GM12878 (cell line): ENCODE measurements at regions not wholly inside any gene's neighbourhood (a gene's known extent, or its start where the extent isn't known, plus 50 kb on each side); places are given as distances from the start of the nearest gene placed in this dataset.

Experiments
- ATAC-seq: fragments of 200-7000 bp; cut with Tn5 transposase; 3 replicates; pipeline ENCODE4 v1.9.1; 2020; ENCODE audit warnings: mild to moderate bottlenecking, moderate library complexity
- BruUV-seq: library from RNA; stranded (reverse); fragments of 400-500 nt; replicated peaks from 2 replicates; lab custom pipeline; 2021; lab: Mats Ljungman, UMichigan
- CTCF ChIA-PET: fragments of 300-600 bp; sonication (Branson Sonifier 250); formaldehyde crosslinking; extraction: SDS; loops from one replicate; lab custom pipeline; 2021; ENCODE audit warnings: inconsistent platforms; lab: Yijun Ruan, JAX
- POLR2A ChIA-PET: fragments of 350-600 bp; formaldehyde crosslinking; extraction: SDS; loops from one replicate; lab custom pipeline; 2021; ENCODE audit warnings: inconsistent platforms; lab: Charles Lee
- RAD21 ChIA-PET: fragments of 300-600 bp; sonication (Branson Sonifier 250); formaldehyde crosslinking; loops from one replicate; lab custom pipeline; 2023; ENCODE audit warnings: antibody characterized with exemption; ENCODE audit not compliant: unreplicated experiment; lab: Charles Lee
- SMC1A ChIA-PET: fragments of 300-600 bp; sonication (Branson Sonifier 250); formaldehyde crosslinking; loops from one replicate; lab custom pipeline; 2023; ENCODE audit not compliant: unreplicated experiment, uncharacterized antibody; lab: Charles Lee
- DNase-seq: peaks from one replicate; pipeline ENCODE4 v3.0.0-alpha.2; 2011; ENCODE audit warnings: low read depth, low spot score
- FAIRE-seq: peaks from 3 replicates; lab custom pipeline; 2011; peaks lifted over from hg19 to GRCh38; lab: Jason Lieb, UNC
- H2AFZ ChIP-seq: 2 replicates; pipeline ENCODE4 v1.6.0; 2011; ENCODE audit warnings: low read depth, low read length, control low read depth; ENCODE audit not compliant: control insufficient read depth
- H3K27ac ChIP-seq: 2 replicates; pipeline ENCODE4 v1.5.1; 2011; ENCODE audit warnings: control low read depth; ENCODE audit not compliant: control insufficient read depth, insufficient read depth
- H3K27me3 ChIP-seq, 2 experiments: replicated peaks in 1 of 2; 2 replicates each; pipeline versions ENCODE4 v1.6.0 to v1.6.1; 2011; ENCODE audit warnings: low read length in 1 of 2; ENCODE audit not compliant: control insufficient read depth in 2 of 2, insufficient read depth in 2 of 2
- H3K36me3 ChIP-seq, 2 experiments: 2 replicates each; pipeline ENCODE4 v1.5.1; 2011; ENCODE audit warnings: low read length in 1 of 2; ENCODE audit not compliant: control insufficient read depth in 2 of 2, insufficient read depth in 2 of 2
- H3K4me1 ChIP-seq: 2 replicates; pipeline ENCODE4 v1.6.1; 2011; ENCODE audit warnings: mild to moderate bottlenecking, low read length, moderate library complexity, mixed read lengths; ENCODE audit not compliant: control insufficient read depth, insufficient read depth
- H3K4me2 ChIP-seq: 2 replicates; pipeline ENCODE4 v1.6.0; 2011; ENCODE audit warnings: control low read depth; ENCODE audit not compliant: control insufficient read depth, insufficient read depth
- H3K4me3 ChIP-seq: fragments of 200-600 bp; sonication (generic); 2 replicates; pipeline ENCODE4 v1.5.1; 2016
- H3K79me2 ChIP-seq: 2 replicates; pipeline ENCODE4 v1.6.0; 2011; ENCODE audit warnings: low read length; ENCODE audit not compliant: control insufficient read depth, insufficient read depth
- H3K9ac ChIP-seq: 2 replicates; pipeline ENCODE4 v1.8.0; 2011; ENCODE audit warnings: low read length, control low read depth, mixed read lengths; ENCODE audit not compliant: control insufficient read depth, insufficient read depth
- H3K9me3 ChIP-seq: replicated peaks from 3 replicates; pipeline ENCODE4 v1.5.1; 2011; ENCODE audit warnings: mild to moderate bottlenecking, low read length; ENCODE audit not compliant: control insufficient read depth, insufficient read depth
- H4K20me1 ChIP-seq: 2 replicates; pipeline ENCODE4 v1.6.0; 2011; ENCODE audit not compliant: control insufficient read depth, insufficient read depth
- ATF3 ChIP-seq: IDR thresholded peaks from 2 replicates; pipeline ENCODE4 v1.6.1; 2011; ENCODE audit warnings: low read depth, mild to moderate bottlenecking, low read length, moderate library complexity, borderline replicate concordance; ENCODE audit errors: extremely low read depth
- BRCA1 ChIP-seq: IDR thresholded peaks from 2 replicates; pipeline ENCODE4 v1.6.1; 2011; ENCODE audit warnings: low read depth, low read length, improper control_type of control experiment
- EGR1 ChIP-seq, 2 experiments: IDR thresholded peaks; 1 replicate in 1 of 2; 2 replicates in 1 of 2; pipeline ENCODE4 v1.6.1; 2011 to 2012; ENCODE audit warnings: low read depth in 2 of 2, low read length in 2 of 2, borderline replicate concordance in 1 of 2, mild to moderate bottlenecking in 1 of 2, moderate library complexity in 1 of 2
- EP300 ChIP-seq, 2 experiments: fragments of 150-350 bp in 1 of 2; IDR thresholded peaks; 2 replicates each; pipeline ENCODE4 v1.6.1; 2011 to 2012; ENCODE audit warnings: low read depth in 2 of 2, low read length in 2 of 2, borderline replicate concordance in 1 of 2, improper control_type of control experiment in 1 of 2, inconsistent platforms in 1 of 2; ENCODE audit not compliant: control insufficient read depth in 1 of 2
- ETV6 ChIP-seq, 2 experiments: fragments of 450-650 bp in 1 of 2; IDR thresholded peaks in 1 of 2; conservative IDR thresholded peaks in 1 of 2; 2 replicates each; pipeline ENCODE4 v1.6.1; 2014; ENCODE audit warnings: antibody characterized with exemption in 1 of 2, borderline replicate concordance in 1 of 2, low read depth in 1 of 2, mild to moderate bottlenecking in 1 of 2, moderate library complexity in 1 of 2
- EZH2 ChIP-seq: IDR thresholded peaks from 2 replicates; pipeline ENCODE4 v1.6.1; 2012; ENCODE audit warnings: low read depth, mild to moderate bottlenecking, control low read depth, inconsistent platforms, low read length, borderline replicate concordance; ENCODE audit not compliant: control insufficient read depth
- IRF3 ChIP-seq: fragments of 450-650 bp; IDR thresholded peaks from 2 replicates; pipeline ENCODE4 v1.6.1; 2014; ENCODE audit warnings: mild to moderate bottlenecking
- MXI1 ChIP-seq: fragments of 150-350 bp; IDR thresholded peaks from 2 replicates; pipeline ENCODE4 v1.6.1; 2011; ENCODE audit warnings: low read depth, mild to moderate bottlenecking, inconsistent platforms, low read length, improper control_type of control experiment
- SIX5 ChIP-seq: IDR thresholded peaks from 2 replicates; pipeline ENCODE4 v1.6.1; 2011; ENCODE audit warnings: mild to moderate bottlenecking, low read depth, low read length, moderate library complexity; ENCODE audit not compliant: severe bottlenecking
- SPI1 ChIP-seq: IDR thresholded peaks from 2 replicates; pipeline ENCODE4 v1.6.1; 2011; ENCODE audit warnings: low read depth, mild to moderate bottlenecking, low read length, moderate library complexity, borderline replicate concordance; ENCODE audit not compliant: insufficient read depth
- WRNIP1 ChIP-seq: IDR thresholded peaks from 2 replicates; pipeline ENCODE4 v1.6.1; 2011; ENCODE audit warnings: low read depth, low read length, improper control_type of control experiment, borderline replicate concordance
- YBX1 ChIP-seq: fragments of 450-650 bp; IDR thresholded peaks from 2 replicates; pipeline ENCODE4 v1.6.1; 2016; ENCODE audit warnings: antibody characterized with exemption
- ZNF622 ChIP-seq: fragments of 450-650 bp; IDR thresholded peaks from 2 replicates; pipeline ENCODE4 v1.6.1; 2017; ENCODE audit warnings: mild to moderate bottlenecking, inconsistent platforms
- ZSCAN29 ChIP-seq: fragments of 450-650 bp; IDR thresholded peaks from 2 replicates; pipeline ENCODE4 v1.6.1; 2017; ENCODE audit warnings: mild to moderate bottlenecking, moderate library complexity
- WGBS: methylation state at CpG from one replicate; pipeline ENCODE4 v1.1.6; 2016; ENCODE audit warnings: low lambda C conversion rate; ENCODE audit not compliant: insufficient replicate concordance, insufficient coverage; ENCODE audit errors: missing lambda C conversion rate; 5-methylcytosine and 5-hydroxymethylcytosine counted together
- in situ Hi-C: fragments of 300-500 bp; cut with MboI; formaldehyde crosslinking; loops from 9 replicates; pipeline ENCODE4 v1.14.3; 2018; ENCODE audit warnings: mixed read lengths
- intact Hi-C: fragments of 100-400 bp; cut with micrococcal nuclease; formaldehyde crosslinking; loops from one replicate; pipeline ENCODE4 v1.14.2; 2022; ENCODE audit not compliant: unreplicated experiment
- TF ChIP-seq, protein P1 (sequence below), 3 experiments: IDR thresholded peaks in 2 of 3; conservative IDR thresholded peaks in 1 of 3; 2 replicates each; pipeline ENCODE4 v1.5.1; 2011; ENCODE audit warnings: low read depth in 3 of 3, low read length in 3 of 3, mild to moderate bottlenecking in 3 of 3, control low read depth in 2 of 3, moderate library complexity in 2 of 3, inconsistent platforms in 1 of 3, mixed read lengths in 1 of 3; ENCODE audit not compliant: control insufficient read depth in 2 of 3, insufficient read depth in 1 of 3; ENCODE audit errors: extremely low read depth in 1 of 3
- TF ChIP-seq, protein P2 (sequence below): IDR thresholded peaks from 2 replicates; pipeline ENCODE4 v1.6.1; 2012; ENCODE audit warnings: low read depth, low read length, improper control_type of control experiment

GRCh38 chr14:46325777-46326176 lies 325.8 kb downstream of the RPL10L start (continued):
- TF ChIP-seq EP300 (IDR thresholded peaks at IDR 0.05; ENCODE audit: borderline replicate concordance in 1 of 2, control insufficient read depth in 1 of 2, low read depth in 2 of 2, low read length in 2 of 2) (no peak), ETV6 (conservative IDR thresholded peaks at IDR 0.05 in 1 of 2, IDR thresholded peaks at IDR 0.05 in 1 of 2; ENCODE audit: borderline replicate concordance in 1 of 2, low read depth in 1 of 2) (no peak), IRF3 (no peak)
- TF ChIP-seq, all 136 proteins: peak for 0

- ChIA-PET RAD21 (interaction anchor here (0.8 kb wide), 1 partner anchor 22 kb away, joined by 3 read pairs; no protein-coding TSS in a partner anchor), CTCF (interaction anchor here (0.7 to 3.0 kb wide), 4 partner anchors 11 to 89 kb away, joined by 3 to 7 read pairs (median 4); no protein-coding TSS in a partner anchor), POLR2A (no interaction called here), SMC1A (interaction anchor here (0.8 to 2.0 kb wide), 5 partner anchors 9 to 66 kb away, joined by 4 to 9 read pairs (median 5); no protein-coding TSS in a partner anchor)
- Histone ChIP-seq H3K9ac (no peak overlapping the region), H3K4me2 (no peak overlapping the region), H3K79me2 (no peaks in the 10 kb centered on the region), H3K27ac (no peak overlapping the region), H3K27me3 (no peaks in the 10 kb centered on the region), H3K9me3 (no peaks in the 10 kb centered on the region), H3K4me1 (no peaks in the 10 kb centered on the region), H4K20me1 (no peaks in the 10 kb centered on the region), H2AFZ (no peak overlapping the region), H3K4me3 (no peak overlapping the region), H3K36me3 (no peaks in the 10 kb centered on the region)
- in situ Hi-C loops, result loop anchor here (25.0 kb wide), 1 partner anchor 888 kb away; no protein-coding TSS in a partner anchor
- FAIRE-seq (no peak), DNase-seq (no peak), ATAC-seq (0 out of 3 replicates have a peak, but pooled peaks have one; percentile 27)
- BruUV-seq, result no TSS peak
- intact Hi-C loops, result no loop called here
- 1% methylated on average over 5 of the region's 5 CpGs for WGBS
- TF ChIP-seq EGR1 (IDR thresholded peaks at IDR 0.05; ENCODE audit: borderline replicate concordance in 1 of 2, low read depth in 2 of 2, low read length in 2 of 2), result no peak
- TF ChIP-seq ATF3, result no peak
- TF ChIP-seq WRNIP1, result no peak
- TF ChIP-seq BRCA1, result no peak
- no peak for TF ChIP-seq YBX1
- no peak for TF ChIP-seq SPI1
- no peak for TF ChIP-seq ZNF622
- TF ChIP-seq, protein P1, sequence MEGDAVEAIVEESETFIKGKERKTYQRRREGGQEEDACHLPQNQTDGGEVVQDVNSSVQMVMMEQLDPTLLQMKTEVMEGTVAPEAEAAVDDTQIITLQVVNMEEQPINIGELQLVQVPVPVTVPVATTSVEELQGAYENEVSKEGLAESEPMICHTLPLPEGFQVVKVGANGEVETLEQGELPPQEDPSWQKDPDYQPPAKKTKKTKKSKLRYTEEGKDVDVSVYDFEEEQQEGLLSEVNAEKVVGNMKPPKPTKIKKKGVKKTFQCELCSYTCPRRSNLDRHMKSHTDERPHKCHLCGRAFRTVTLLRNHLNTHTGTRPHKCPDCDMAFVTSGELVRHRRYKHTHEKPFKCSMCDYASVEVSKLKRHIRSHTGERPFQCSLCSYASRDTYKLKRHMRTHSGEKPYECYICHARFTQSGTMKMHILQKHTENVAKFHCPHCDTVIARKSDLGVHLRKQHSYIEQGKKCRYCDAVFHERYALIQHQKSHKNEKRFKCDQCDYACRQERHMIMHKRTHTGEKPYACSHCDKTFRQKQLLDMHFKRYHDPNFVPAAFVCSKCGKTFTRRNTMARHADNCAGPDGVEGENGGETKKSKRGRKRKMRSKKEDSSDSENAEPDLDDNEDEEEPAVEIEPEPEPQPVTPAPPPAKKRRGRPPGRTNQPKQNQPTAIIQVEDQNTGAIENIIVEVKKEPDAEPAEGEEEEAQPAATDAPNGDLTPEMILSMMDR (IDR thresholded peaks at IDR 0.05 in 2 of 3, conservative IDR thresholded peaks at IDR 0.05 in 1 of 3; ENCODE audit: control insufficient read depth in 2 of 3, extremely low read depth in 1 of 3, insufficient read depth in 1 of 3, low read depth in 3 of 3, low read length in 3 of 3), result no peak
- no peak for TF ChIP-seq MXI1
- no peak for TF ChIP-seq SIX5
- no peak for TF ChIP-seq ZSCAN29
- TF ChIP-seq, protein P2, sequence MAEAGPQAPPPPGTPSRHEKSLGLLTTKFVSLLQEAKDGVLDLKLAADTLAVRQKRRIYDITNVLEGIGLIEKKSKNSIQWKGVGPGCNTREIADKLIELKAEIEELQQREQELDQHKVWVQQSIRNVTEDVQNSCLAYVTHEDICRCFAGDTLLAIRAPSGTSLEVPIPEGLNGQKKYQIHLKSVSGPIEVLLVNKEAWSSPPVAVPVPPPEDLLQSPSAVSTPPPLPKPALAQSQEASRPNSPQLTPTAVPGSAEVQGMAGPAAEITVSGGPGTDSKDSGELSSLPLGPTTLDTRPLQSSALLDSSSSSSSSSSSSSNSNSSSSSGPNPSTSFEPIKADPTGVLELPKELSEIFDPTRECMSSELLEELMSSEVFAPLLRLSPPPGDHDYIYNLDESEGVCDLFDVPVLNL, result no peak
- TF ChIP-seq EZH2, result no peak
Observed at GRCh38 chr14:46325157-46325556, 326.4 kb downstream of the RPL10L start.
